SIG-M5 (cell line): ENCODE measurements at regions not wholly inside any gene's neighbourhood (a gene's known extent, or its start where the extent isn't known, plus 50 kb on each side); places are given as distances from the start of the nearest gene placed in this dataset.
"Not testable (repeated sequence)": the region's sequence is repeated elsewhere in the genome, so short reads cannot be mapped to it uniquely, and the experiment has no call there.

ENCODE experiments used
- DNase-seq: peaks from one replicate; lab custom pipeline; 2025; lab: John Stamatoyannopoulos, UW

- DNase-seq: not testable (repeated sequence)
Observed at GRCh38 chr12:131341608-131342007, 369.3 kb upstream of the SFSWAP start.

DNA sequence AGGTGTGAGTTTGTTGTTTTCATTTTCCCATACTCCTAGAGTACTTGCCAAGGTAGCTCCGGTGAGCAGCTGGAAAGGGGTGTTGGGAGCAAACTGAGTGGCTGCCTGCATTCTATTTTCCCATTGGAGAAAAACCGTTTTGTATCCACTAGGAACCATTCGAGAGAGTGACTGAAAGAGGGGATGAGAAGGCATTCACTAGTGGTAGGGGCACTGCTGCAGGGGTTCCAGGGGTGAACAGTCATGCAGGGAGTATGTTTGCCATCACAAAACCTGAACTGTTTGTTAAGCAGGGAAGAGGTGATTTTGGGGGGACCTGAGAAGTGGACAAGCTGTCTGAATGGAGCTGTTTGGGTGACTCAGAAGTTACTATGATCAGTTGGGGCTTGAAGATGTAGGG lies 367.5 kb upstream of the SFSWAP start:
- DNase-seq: not testable (repeated sequence)

DNA sequence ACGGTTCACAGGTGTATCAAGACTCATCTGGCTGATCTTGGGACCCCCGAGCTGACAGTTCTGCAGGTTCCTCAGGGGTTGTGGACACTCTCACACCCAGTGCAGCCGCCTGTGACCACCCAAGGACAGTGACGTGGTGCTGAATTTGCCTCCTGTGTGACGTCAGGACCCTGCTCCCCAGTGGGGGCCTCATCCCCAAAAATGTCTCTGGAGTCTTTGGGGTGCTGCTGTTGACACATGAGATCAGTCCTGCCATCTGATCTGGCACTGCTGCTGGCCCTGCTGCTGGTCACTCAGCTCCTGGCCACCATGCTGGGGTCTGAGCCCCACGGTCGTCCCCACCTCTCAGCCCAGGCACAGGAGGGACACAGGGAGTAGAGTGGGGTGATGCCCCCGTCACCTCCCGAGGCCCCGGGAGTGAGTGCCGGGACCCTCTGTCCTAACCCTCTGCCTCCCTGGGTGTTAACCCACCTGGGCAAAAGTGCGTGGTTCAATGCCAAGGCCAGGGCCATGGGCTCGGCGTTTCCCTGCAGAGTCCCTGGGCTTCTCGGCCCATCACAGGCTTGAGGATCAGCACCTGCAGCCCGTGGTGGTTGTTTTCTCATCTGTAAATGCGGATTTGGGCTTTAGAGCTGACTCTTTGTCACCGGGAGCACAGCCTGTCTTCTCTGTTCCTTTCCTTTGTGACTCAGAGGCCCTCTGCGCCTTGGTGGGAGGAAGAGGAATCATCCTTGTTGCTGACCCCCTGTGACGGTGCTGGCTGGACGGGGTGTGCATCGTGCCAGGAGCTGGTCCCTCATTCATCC lies 366.0 kb upstream of the SFSWAP start:
- not testable (repeated sequence) for DNase-seq

DNA sequence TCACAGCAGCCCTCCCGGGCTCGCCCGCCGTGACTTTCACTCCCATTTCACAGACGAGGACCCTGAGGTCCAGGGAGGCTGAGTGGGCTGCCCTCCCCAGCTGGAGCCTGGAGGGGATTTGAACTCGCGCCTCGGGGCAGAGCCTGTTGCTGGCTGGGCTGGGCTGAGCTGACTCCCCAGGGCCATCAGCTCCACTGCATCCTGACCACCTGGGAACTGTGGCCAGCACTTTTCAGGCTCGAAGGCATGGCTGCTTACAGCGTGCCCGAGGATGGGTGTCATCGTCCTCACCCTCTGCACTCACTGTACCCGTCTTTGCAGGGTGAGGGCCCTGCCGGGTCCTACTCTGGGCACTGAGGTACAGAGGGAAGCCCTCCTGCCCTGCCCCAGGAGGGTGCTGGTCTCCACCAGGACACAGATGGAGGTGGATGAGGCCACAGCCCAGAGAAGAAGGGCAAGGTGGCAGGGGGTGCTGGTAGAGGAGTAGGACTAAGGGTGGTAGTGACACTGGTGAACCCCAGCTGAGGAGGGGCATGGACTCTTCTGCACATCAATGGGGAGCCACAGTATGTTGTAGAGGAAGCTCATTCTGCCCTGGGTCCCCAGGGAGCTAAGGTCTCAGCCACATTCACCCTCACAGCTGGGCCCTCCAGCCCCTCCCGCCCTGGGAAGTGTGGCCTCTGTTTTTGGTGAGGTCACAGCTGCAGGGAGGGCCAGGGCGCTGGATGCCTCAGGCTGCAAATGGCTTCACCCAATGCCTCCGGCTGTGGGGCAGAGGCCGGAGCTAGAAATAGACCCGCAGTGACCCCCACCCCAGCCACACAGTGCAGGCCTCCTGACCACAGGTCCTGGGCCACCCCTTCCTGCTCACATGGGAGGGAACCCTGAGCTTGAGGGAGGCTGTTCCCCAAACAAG lies 365.1 kb upstream of the SFSWAP start:
- no peak for DNase-seq

DNA sequence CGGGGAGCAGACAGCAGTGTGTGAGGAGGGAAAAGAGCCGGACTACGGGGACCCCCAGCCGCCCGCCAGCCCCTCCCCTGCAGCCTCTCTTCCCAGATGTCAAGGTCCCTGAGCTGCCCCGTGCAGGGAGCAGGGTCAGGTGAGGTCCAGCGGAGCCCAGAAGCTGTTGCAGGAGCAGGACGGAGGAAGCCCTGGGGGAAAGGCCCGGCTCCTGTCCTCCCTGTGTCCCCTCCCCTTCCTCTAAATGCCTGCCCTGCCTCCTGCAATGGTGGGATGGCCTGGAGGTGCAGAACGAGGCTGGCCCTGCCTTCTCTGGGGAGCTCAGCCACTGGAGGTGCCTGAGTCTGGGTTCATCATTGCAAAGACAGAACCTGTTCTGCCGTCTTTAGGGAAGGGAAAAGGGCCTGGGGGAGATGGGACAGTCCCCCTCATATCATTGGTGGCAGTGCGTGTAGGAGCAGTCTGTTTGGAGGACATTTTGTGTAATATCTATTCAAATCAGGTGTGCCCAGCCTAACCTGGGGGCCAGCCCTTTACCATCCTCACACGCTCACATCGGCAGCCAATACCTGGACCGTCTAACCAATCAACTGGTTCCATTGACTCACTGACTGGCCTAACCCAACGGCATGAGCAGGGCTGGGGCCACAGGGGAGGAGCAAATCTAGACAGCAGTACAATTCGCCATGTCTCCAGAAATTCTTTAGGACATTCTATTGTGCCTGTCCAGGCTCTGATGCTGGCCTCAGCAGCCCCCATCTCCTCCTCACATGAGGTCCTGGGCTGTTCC lies 364.1 kb upstream of the SFSWAP start:
- DNase-seq: no peak

GRCh38 chr12:131347345-131347714 lies 363.6 kb upstream of the SFSWAP start:
- DNase-seq: no peak

DNA sequence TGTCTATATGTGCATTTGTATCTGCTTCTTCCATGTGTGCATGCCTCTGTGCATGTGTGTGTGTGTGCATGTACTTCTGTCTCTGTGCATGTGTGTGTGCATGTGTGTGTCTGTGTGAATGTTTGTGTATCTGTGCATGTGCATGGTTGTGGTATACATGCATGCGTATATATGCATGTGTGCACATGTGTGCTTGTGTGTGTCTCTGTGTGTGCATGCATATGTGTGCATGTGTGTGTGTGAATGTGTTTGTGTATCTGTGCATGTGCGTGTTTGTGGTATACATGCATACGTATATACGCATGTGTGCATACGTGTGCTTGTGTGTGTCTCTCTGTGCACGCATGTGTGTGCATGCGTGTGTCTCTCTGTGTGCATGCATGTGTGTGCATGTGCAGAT lies 363.2 kb upstream of the SFSWAP start:
- DNase-seq: no peak

GRCh38 chr12:131348231-131348630 lies 362.7 kb upstream of the SFSWAP start:
- DNase-seq: no peak

GRCh38 chr12:131348646-131349045 lies 362.2 kb upstream of the SFSWAP start:
- no peak for DNase-seq

DNA sequence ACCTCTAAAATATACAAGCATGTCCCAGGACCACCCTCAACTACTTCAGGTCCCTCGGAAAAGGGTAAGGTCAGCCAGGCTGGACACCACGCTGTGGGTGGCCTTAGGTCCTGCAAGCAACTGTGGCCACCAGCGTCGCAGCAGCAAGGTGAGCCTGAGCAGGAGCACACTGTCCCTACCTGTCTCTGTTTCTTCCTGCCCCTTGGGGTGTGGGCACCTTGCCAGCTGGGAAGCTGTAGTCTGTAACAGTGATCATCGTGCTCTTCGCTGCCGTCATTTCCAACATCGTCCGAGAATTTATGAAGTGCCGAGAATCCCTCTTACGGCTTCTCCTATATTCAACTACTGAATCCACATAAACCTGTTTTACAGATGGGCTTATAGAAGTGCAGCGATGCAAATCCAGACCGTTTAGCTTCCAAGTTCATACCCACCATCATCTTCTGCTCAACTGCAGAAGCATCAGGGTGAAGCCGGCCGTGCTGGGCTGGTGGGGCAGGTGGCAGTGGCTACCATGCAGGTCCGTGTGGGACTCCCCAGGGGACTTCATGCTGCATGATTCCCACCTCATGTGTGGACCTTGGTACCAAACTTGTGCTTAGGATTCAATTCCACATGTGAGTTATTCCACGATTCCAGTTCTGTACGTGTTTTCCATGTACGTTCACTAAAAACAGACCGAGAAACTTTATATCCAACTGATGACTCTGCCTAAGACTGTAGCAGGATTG lies 361.3 kb upstream of the SFSWAP start:
- no peak for DNase-seq

DNA sequence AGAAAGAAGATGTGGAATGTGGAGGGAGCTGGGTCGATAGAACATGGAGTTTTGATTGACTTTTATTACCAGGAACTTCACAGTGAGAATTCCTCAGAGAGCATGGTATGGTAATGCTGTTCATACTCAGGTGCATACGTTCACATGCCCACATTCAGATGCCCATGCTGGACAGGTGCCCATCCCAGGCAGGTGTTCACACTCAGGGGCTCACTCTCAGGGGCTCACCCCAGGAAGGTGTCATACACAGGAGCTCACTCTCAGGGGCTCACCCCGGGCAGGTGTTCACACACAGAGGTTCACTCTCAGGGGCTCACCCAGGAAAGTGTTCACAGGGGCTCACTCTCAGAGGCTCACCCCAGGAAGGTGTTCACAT lies 360.0 kb upstream of the SFSWAP start:
- no peak for DNase-seq

- no peak for DNase-seq
Observed at GRCh38 chr12:131351319-131352028, 359.4 kb upstream of the SFSWAP start.

- no peak for DNase-seq
Observed at GRCh38 chr12:131352296-131352900, 358.5 kb upstream of the SFSWAP start.

DNA sequence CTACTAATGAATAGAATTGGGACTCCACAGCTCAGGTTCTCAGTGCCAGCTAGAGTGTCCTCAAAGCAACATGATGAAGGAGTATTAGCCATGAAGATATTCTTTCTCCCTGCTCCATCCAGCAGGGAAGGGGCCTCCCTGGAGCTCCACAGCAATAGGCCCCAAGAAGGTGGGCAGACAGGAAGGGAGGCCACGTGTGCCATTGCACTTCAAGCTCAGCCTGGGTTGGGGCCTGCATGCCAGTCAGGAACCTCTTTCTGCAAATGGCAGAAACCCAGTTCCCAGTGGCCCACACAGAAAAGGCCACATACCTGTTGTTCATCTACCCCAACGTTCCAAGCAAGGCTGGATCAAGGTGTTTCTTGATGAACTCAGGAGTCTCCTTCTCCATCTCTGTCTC lies 357.5 kb upstream of the SFSWAP start:
- DNase-seq: no peak

DNA sequence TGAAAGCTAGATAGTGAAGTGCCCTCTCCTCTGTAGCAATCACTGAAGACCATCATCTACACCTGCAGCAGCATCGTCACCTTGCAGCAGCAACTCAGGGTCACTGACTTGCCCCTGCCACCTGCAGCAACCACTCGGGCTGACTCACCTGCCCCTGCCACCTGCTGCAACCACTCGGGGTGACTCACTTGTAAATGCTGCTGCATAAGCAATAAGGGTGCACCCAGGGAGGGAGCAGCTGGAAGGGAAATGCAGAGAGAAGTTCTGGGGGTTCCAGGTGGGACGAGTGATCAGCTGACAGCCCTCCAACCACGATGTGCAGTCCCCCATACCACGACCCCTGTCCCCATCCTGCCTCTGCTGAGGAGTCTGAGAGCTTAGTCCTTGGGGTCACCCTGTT lies 357.1 kb upstream of the SFSWAP start:
- no peak for DNase-seq

DNA sequence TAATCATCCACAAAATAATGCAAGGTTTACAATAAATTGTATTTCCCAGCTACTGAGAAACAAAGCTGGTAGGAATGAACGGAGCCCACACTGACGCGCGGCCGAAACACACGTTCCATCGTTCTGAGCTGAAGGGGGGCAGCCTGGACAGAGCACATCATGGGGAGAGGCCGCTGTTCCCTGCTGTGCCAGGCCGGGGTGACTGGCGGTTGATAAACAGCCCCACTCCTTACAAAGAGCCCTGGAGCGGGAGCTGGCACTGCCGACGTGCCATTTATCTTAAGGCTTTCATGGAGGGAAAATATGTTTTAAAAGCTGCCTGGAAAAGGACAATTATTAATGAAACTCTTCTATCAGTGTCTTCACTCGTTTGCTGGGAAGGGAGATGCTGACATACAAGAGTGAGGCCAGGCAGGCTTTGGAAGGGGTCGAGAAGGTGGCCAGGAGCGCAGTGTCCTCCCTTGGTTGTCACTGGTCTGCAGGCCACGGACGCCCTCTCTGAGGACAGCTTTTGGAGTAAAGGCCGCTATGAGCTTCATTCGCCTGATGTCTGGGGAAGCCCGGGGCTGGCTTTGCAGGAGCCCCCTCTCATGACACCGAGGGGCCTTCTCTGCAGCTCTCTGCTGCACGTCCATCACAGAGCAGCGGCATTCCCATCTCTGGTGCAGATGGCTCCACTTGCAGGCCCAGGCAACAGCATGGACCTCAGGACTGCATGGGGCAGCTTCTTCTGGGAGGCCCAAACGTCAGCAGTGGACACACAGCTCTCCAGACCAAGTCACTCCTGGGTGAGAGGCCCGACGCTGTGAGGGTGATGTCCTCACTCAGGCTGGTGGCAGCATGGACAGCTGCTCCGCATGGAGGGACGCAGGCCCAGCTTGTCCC lies 355.3 kb upstream of the SFSWAP start:
- no peak for DNase-seq

GRCh38 chr12:131356485-131357184 lies 354.3 kb upstream of the SFSWAP start:
- DNase-seq: no peak

DNA sequence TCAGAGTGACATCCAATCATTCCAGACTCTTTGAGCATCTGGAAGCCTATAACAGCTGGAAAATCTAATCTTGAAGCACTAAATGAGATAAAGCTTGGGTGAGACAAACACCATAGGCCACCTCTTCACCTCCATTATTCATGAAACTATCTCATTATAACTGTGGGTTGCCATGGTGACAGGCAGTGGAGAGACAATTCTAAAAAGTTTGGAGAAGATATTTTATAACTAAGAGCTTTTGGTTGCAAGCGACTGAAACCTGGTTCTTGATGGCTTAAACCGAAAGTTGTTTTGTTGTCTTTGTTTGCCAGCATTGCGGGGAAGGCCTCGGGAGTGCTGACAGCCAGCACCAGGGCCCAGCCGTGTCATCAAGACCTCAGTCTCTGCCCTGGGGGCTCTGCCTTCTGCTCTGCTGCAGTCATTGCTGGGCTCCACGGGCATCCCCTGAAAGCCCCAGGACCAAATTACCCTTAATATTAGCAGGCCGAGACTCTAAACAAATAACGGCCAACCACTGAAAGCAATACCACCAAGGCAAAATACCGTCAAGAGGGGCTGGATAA lies 353.6 kb upstream of the SFSWAP start:
- no peak for DNase-seq

- no peak for DNase-seq
Observed at GRCh38 chr12:131357920-131358319, 353.0 kb upstream of the SFSWAP start.
